ENCODE measurements at regions not wholly inside any gene's neighbourhood (a gene's known extent, or its start where the extent isn't known, plus 50 kb on each side); places are given as distances from the start of the nearest gene placed in this dataset.

- DNase-seq, result no peak
These were observed 183.8 kb downstream of the LMO4 start for GRCh38 chr1:87512431-87512830.

DNA sequence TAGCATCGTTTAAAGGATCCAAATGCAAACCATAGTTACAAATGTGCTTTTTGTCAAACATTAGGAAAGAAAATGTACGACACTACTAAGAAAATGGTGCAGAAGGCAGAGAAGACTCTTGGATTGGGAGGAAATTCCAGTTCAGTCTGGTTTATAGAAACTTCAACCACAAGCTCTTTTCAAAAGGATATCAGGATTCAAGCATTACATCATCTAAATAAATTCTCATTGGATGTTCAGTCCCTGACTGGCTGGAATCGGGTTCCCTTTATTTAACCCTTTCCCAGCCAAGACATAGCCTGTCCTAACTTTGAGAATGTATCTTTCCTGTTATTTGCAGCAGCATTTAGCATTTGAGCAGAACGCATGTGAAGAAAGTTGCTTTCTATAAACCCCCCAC lies 184.6 kb downstream of the LMO4 start:
- DNase-seq, result no peak

GRCh38 chr1:87513966-87514660 lies 185.4 kb downstream of the LMO4 start:
- DNase-seq, result no peak

DNA sequence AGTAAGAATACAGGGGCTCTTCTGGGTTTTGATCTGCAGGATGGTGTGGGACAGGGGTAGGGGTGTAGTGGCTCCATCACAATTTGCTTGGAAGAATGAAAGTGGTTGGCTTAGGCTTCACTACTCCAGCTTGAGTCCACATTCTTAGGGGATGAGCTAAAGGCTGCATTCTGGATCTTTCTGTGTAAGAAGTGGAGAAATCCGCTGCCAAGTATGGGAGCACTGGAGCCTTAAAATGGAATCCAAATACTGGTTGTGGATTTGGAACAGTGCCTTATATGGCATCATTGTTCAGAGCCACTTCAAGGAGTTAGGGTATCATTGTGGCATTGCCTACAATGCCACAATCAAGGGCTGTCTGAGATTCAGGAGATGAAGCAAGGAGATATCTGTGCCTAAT lies 187.1 kb downstream of the LMO4 start:
- no peak for DNase-seq

DNA sequence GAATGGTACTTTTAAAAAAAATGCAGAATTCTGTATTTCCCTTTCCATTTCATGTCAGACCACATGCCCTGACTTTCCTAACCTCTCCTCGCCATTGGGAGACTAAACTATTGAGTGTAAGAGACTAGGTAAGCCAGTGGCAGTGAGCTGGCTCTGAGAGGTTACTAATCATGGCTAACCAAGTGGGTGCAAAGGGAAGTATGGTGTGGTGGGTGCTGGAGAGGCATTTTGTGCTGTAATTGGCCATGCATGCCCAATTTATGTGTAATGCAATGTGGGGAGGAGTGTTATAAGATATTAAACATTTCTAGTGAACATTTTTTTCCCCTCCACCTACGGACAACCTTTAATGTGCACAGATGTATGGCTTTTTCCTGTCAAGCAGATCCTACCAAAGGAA lies 190.1 kb downstream of the LMO4 start:
- DNase-seq, result no peak

DNA sequence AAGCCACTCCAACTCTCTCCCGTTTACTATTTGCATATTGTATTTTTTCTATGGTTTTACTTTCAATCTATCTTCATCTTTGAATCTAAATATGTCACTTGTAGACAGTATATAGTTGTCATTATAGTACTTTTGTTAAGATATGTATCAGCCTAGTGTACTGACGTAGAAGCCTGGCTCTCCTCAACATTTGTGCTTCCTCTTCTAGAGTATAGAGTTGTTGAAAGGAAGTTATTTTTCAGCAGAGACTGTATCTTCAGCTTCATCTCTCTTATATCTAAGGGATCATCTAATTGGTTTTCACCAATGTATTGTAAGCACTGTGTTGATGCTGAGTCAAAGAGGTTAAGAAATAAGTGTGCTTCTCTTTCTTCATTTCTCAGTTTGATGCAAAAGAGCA lies 192.8 kb downstream of the LMO4 start:
- DNase-seq, result no peak

- DNase-seq, result no peak
These were observed 194.8 kb downstream of the LMO4 start for GRCh38 chr1:87523466-87523865.

DNA sequence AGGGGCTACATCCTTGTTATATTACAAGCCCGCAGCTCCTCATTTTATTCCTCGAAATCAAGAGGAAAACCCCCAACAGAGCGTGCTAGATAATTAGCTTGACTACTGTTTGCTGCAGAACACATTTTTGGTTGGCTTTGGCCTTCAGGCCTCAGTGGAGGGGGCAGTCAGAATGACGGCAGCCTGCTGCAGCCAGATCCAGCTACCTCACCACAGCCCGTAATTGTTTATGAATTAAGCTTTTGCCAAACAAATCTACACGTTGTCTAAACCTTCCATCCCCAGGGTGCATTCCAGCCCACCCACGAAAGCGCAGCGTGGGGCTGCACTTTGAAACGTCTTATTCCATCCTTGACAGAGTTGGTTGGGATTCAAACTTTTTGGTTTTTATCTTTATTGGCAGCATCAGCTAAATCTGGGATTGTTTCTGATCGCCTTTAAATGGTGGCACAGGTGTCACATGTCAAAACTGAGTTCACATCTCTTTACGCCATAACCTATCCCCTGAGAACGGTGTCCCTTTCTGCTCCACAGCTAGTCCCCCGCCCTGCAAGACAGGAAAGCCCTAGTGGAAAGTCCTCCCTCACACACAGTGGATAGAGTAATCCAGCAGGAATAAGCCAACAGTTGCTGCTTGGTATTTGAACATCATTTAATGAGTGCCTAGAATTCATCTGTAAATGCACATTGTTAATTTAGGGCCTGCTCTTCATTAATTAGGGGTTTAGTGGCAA lies 195.5 kb downstream of the LMO4 start:
- no peak for DNase-seq

DNA sequence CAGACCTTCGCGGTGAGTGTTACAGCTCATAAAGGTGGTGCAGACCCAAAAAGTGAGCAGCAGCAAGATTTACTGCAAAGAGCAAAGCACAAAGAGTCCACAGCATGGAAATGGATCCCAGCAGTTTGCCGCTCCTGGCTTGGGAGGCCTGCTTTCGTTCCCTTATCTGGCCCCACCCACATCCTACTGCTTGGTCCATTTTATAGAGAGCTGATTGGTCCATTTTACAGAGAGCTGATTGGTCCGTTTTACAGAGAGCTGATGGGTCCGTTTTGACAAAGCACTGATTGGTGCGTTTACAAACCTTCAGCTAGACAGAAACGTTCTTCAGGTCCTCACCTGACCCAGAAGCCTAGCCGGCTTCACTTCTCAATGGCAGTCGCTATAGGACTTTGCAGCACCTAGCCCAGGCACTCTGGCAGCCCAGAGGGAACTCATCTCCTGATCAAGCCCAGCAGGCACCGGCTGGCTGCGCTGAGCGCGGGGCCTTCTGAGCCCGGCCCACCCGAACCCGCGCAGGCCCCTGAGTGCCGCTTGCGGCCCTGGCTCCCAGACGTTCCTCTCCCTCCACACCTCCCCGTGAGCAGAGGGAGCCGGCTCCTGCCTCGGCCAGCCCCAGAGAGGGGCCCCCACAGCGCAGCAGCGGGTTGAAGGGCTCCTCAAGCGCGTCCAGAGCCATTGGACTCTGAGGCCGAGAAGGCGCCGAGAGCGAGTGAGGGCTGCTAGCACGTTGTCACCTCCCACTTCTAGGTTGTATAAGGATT lies 200.3 kb downstream of the LMO4 start:
- DNase-seq, result no peak

- no peak for DNase-seq
These were observed 201.5 kb downstream of the LMO4 start for GRCh38 chr1:87530042-87530807.

DNA sequence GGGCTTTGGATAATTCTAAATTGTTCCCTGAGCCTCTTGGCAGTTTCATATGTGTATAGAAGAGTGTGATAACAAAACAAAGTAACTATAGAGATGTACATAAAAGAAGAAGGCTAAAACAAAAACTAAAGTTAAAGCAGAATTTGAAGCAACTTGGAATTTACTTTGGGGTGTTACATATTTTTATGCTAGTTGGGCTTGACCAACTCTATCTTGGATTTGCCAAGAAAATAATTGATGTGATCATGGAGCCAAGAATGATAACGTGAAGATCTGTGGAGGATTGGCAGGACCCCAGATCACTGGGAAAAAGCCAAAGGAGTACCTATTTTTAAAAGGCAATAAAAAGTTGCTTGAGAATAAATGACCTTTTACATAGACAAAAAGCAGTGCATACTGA lies 206.9 kb downstream of the LMO4 start:
- no peak for DNase-seq

- DNase-seq, result no peak
These were observed 210.5 kb downstream of the LMO4 start for GRCh38 chr1:87539147-87539546.

DNA sequence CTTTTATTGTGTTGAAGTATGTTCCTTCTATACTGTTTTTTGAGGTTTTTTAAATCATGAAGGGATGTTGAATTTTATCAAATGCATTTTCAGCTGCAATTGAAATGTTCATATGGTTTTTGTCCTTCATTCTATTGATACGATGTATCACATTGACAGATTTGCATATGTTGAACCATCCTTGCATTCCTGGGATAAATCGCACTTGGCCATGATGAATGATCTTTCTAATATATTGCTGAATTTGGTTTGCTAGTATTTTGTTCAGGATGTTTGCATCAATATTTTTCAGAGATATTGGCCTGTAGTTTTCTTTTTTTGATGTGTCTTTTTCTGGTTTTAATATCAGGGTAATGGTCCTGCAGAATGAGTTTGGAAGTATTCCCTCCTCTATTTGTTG lies 214.0 kb downstream of the LMO4 start:
- no peak for DNase-seq

- DNase-seq, result no peak
These were observed 221.1 kb downstream of the LMO4 start for GRCh38 chr1:87549738-87550137.

DNA sequence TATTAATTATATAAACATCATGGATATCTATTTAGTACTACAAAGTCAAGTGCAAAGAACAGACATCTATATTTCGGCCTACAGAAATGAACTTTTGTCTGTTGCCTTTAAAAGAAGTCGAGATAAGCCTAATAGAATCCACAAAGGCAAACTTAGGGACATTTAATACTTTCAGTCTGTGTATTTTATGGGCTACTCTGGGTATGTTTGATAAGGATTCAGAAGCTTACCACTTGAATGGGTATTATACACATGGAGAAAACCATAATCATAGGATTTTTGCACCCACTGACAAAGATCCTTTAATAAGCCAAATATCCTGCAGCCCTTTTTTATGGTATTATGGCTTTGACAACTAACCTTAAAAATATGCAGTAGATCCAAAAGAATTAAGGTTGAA lies 224.8 kb downstream of the LMO4 start:
- DNase-seq, result no peak

DNA sequence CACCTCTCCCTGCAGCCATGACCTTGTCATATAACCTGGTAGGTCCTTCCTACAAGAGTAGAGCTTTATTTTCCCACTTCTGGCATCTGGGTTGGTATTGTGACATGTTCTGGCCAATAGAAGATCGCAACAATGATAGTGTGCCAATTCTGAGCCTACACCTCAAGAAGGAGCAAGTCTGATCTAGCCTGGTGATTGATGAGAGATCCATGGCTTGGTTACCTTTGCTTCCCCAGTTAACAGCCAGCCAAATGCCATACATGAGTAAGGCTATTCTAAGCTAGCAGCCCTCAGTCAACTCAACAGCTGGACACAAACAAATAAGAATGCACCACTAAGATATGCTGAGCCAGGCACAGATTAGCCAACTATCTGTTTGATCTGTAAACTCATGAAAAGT lies 226.7 kb downstream of the LMO4 start:
- no peak for DNase-seq

DNA sequence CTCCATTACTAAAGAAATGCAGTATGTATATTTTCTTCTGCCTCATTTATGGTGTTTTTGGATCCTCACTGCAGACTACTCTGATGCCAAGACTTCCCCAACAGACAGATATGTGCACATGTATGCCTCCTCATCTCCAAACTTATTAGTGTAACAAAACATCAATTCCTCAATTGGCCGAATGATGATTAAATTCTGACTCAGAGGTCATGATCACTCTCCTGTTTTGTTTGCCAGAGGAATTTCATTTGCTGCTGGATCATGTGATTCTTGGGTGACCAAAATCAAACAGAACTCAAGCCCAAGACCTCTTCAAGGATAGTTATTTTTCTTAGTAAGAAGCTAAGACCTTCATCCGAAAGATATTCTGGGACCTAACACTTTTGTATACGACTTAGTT lies 227.6 kb downstream of the LMO4 start:
- DNase-seq, result no peak

DNA sequence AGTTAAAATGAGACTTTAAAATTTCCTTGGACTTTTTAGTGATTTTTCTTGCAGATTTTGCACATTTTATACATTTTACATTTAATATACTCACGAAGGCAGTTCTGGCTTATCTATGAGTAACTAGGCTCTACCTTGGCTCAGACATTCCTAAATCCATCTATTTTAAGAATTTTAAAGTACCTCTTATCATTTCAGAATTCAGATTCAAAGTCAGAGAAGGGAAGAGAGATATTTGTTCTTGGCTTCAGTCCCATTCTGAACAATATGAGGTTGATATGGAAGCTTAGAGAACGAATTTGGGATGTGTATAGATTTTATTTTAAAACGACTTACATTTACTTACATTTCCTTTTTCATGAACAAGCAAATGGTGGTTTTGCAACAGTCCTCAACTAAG lies 230.2 kb downstream of the LMO4 start:
- no peak for DNase-seq

DNA sequence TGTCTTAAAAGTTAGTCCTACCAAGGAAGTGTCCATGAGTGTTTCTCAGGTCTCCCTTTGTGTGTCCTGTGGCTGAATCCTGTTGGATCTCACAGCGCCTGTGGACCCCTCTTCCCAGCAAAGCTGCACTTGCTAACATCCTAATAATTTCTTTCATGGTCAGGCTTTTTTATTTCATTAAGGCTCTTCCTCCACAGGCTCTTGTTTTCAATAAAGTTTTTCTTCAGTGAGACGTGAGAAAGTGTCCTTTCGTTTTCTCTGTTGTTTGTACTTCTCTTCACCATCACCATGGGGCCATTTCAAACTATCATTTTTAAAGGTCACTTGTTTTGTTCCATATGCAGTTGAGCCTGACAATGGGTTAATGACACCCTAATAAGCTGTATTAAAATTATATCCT lies 231.5 kb downstream of the LMO4 start:
- DNase-seq, result no peak

DNA sequence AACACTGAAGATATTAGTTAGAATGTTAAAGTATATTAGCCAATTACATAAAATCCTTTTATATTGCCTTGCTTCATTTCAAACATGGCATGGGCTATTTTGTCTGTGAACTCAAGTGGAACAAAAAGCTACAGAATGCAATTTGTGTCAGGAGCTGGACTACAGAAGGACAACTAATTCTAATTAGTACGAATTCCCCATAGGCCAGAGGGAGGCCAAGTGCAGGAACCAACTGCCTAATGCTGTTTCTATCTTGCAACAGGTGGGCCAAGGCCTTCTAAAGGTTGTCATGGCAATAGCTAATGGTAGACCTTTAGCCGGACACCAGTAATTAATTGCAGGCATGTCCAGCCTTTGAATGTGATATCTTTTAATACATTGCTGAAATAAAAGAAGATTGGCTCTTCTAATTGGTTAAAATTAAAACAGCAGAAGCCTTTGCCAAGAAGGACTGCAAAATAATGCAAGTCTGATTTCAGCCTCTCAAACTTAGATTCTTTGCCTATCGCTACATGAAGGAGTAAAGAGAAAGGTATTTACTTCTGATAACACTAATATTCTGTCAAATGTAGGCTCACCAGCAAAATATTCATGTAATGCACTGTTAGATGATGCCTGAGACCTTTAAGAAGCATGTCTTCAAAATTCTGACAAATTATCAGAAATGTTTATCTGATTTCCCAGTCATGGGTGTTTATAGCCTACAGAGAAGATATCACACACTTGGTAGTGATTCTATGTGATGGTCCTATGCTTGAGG lies 232.1 kb downstream of the LMO4 start:
- no peak for DNase-seq

- DNase-seq, result no peak
These were observed 234.5 kb downstream of the LMO4 start for GRCh38 chr1:87563211-87563610.

DNA sequence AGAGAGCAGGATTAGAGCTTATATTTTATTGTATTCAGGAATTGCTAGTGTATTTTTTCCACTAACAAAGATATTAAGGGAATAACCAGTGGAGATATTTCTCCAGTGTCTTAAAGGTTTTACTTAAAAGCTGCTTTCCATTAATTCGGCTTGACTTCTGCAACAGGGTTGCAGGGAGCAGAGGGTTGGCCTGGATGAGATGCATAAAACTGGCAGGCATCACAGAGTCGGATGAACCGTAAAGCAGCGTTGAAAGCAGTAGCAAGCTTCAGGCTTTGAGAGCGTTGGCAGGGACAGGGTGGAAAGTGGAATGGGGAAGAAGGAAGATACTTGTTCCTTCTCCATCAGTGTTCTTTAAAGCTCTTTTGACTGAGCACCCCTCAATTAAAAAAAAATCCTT lies 237.2 kb downstream of the LMO4 start:
- no peak for DNase-seq

GRCh38 chr1:87568005-87568404 lies 239.3 kb downstream of the LMO4 start:
- no peak for DNase-seq
